HEK293 (cell line): ENCODE measurements at regions not wholly inside any gene's neighbourhood (a gene's known extent, or its start where the extent isn't known, plus 50 kb on each side); places are given as distances from the start of the nearest gene placed in this dataset.

Experiments
- CTCF ChIA-PET: fragments of 350-600 bp; formaldehyde crosslinking; extraction: SDS; loops from one replicate; lab custom pipeline; 2021; ENCODE audit warnings: antibody characterized with exemption; lab: Yijun Ruan, JAX
- POLR2A ChIA-PET: fragments of 300-600 bp; formaldehyde crosslinking; extraction: SDS; loops from one replicate; lab custom pipeline; 2020; ENCODE audit warnings: antibody characterized with exemption, inconsistent platforms; lab: Yijun Ruan, JAX
- H3K27ac ChIP-seq: fragments of 200-500 bp; sonication (Bioruptor generic); 2 replicates; pipeline ENCODE4 v1.5.1; 2014; ENCODE audit warnings: low read depth, low read length, control low read depth, inconsistent platforms; ENCODE audit errors: extremely low read depth
- H3K36me3 ChIP-seq, 2 experiments: fragments of 200-500 bp in 1 of 2; sonication (Bioruptor generic) in 1 of 2; 1 replicate in 1 of 2; 2 replicates in 1 of 2; pipeline ENCODE4 v1.5.1; 2014 to 2017; ENCODE audit warnings: inconsistent platforms in 2 of 2, low read length in 2 of 2; ENCODE audit not compliant: control insufficient read depth in 2 of 2, insufficient read depth in 1 of 2
- H3K4me1 ChIP-seq: fragments of 200-500 bp; sonication (Bioruptor generic); 2 replicates; pipeline ENCODE4 v1.5.1; 2014; ENCODE audit warnings: mild to moderate bottlenecking, low read length, inconsistent platforms; ENCODE audit not compliant: control insufficient read depth, insufficient read depth
- H3K4me3 ChIP-seq: 2 replicates; pipeline ENCODE4 v1.5.1; 2011; ENCODE audit warnings: low read depth, mild to moderate bottlenecking, control low read depth, low read length, moderate library complexity
- H3K9me3 ChIP-seq: fragments of 200-500 bp; sonication (Bioruptor generic); 2 replicates; pipeline ENCODE4 v1.5.1; 2014; ENCODE audit warnings: low read depth, low read length, inconsistent platforms; ENCODE audit not compliant: control insufficient read depth, insufficient read depth
- BCL11A ChIP-seq: fragments of 450-650 bp; formaldehyde crosslinking; IDR thresholded peaks from 2 replicates; pipeline ENCODE4 v1.5.1; 2016; ENCODE audit warnings: low read depth, missing biosample characterization, missing genetic modification characterization
- EGR2 ChIP-seq: fragments of 450-650 bp; formaldehyde crosslinking; IDR thresholded peaks from 2 replicates; pipeline ENCODE4 v1.5.1; 2016; ENCODE audit warnings: low read depth, missing biosample characterization, missing genetic modification characterization
- FEZF1 ChIP-seq: fragments of 450-650 bp; formaldehyde crosslinking; IDR thresholded peaks from 2 replicates; pipeline ENCODE4 v1.5.1; 2016; ENCODE audit warnings: missing biosample characterization, missing genetic modification characterization
- GLI4 ChIP-seq: fragments of 450-650 bp; formaldehyde crosslinking; IDR thresholded peaks from 2 replicates; pipeline ENCODE4 v1.5.1; 2016; ENCODE audit warnings: missing biosample characterization, missing genetic modification characterization
- HOXD13 ChIP-seq: sonication (generic); formaldehyde crosslinking; IDR thresholded peaks from 2 replicates; pipeline ENCODE4 v1.8.0; 2022; ENCODE audit warnings: missing genetic modification reagents, borderline replicate concordance
- KLF16 ChIP-seq: fragments of 450-650 bp; formaldehyde crosslinking; IDR thresholded peaks from 2 replicates; pipeline ENCODE4 v1.5.1; 2017; ENCODE audit warnings: missing biosample characterization, missing genetic modification characterization
- KLF8 ChIP-seq: fragments of 450-650 bp; formaldehyde crosslinking; IDR thresholded peaks from 2 replicates; pipeline ENCODE4 v1.5.1; 2016; ENCODE audit warnings: missing biosample characterization, missing genetic modification characterization
- PRDM1 ChIP-seq: fragments of 450-650 bp; formaldehyde crosslinking; IDR thresholded peaks from 2 replicates; pipeline ENCODE4; 2016; ENCODE audit warnings: missing biosample characterization, missing genetic modification characterization
- REPIN1 ChIP-seq: fragments of 450-650 bp; formaldehyde crosslinking; IDR thresholded peaks from 2 replicates; pipeline ENCODE4 v1.5.1; 2017; ENCODE audit warnings: missing biosample characterization, missing genetic modification characterization, low read depth
- TCF7L2 ChIP-seq: IDR thresholded peaks from 2 replicates; pipeline ENCODE4 v1.6.1; 2011; ENCODE audit warnings: low read depth, mild to moderate bottlenecking, inconsistent platforms, low read length, moderate library complexity, borderline replicate concordance
- YY2 ChIP-seq: fragments of 450-650 bp; formaldehyde crosslinking; IDR thresholded peaks from 2 replicates; pipeline ENCODE4 v1.5.1; 2016; ENCODE audit warnings: missing biosample characterization, missing genetic modification characterization
- ZBTB20 ChIP-seq: fragments of 450-650 bp; formaldehyde crosslinking; IDR thresholded peaks from 2 replicates; pipeline ENCODE4 v1.5.1; 2016; ENCODE audit warnings: missing biosample characterization, missing genetic modification characterization
- ZFP41 ChIP-seq: fragments of 450-650 bp; formaldehyde crosslinking; IDR thresholded peaks from 2 replicates; pipeline ENCODE4 v1.5.1; 2016; ENCODE audit warnings: missing biosample characterization, missing genetic modification characterization, borderline replicate concordance
- ZFP69B ChIP-seq: fragments of 450-650 bp; formaldehyde crosslinking; IDR thresholded peaks from 2 replicates; pipeline ENCODE4 v1.5.1; 2016; ENCODE audit warnings: missing biosample characterization, missing genetic modification characterization
- ZNF121 ChIP-seq: fragments of 450-650 bp; formaldehyde crosslinking; IDR thresholded peaks from 2 replicates; pipeline ENCODE4 v1.5.1; 2016; ENCODE audit warnings: missing biosample characterization, missing genetic modification characterization
- ZNF133 ChIP-seq: fragments of 450-650 bp; formaldehyde crosslinking; IDR thresholded peaks from 2 replicates; pipeline ENCODE4 v1.5.1; 2016; ENCODE audit warnings: missing biosample characterization, missing genetic modification characterization
- ZNF155 ChIP-seq: fragments of 450-650 bp; formaldehyde crosslinking; IDR thresholded peaks from 2 replicates; pipeline ENCODE4 v1.5.1; 2016; ENCODE audit warnings: missing biosample characterization, missing genetic modification characterization
- ZNF175 ChIP-seq: fragments of 450-650 bp; formaldehyde crosslinking; IDR thresholded peaks from 2 replicates; pipeline ENCODE4 v1.5.1; 2016; ENCODE audit warnings: missing biosample characterization, missing genetic modification characterization
- ZNF24 ChIP-seq: fragments of 450-650 bp; formaldehyde crosslinking; IDR thresholded peaks from 2 replicates; pipeline ENCODE4 v1.5.1; 2016; ENCODE audit warnings: missing biosample characterization, missing genetic modification characterization
- ZNF248 ChIP-seq: fragments of 450-650 bp; formaldehyde crosslinking; IDR thresholded peaks from 2 replicates; pipeline ENCODE4 v1.5.1; 2017; ENCODE audit warnings: missing biosample characterization, missing genetic modification characterization
- ZNF324 ChIP-seq: fragments of 450-650 bp; formaldehyde crosslinking; IDR thresholded peaks from 2 replicates; pipeline ENCODE4 v1.5.1; 2016; ENCODE audit warnings: missing biosample characterization, missing genetic modification characterization
- ZNF37A ChIP-seq: fragments of 450-650 bp; IDR thresholded peaks from 2 replicates; pipeline ENCODE4 v1.5.1; 2018; ENCODE audit warnings: missing biosample characterization, missing genetic modification characterization
- ZNF423 ChIP-seq: fragments of 450-650 bp; formaldehyde crosslinking; IDR thresholded peaks from 2 replicates; pipeline ENCODE4 v1.5.1; 2016; ENCODE audit warnings: missing biosample characterization, missing genetic modification characterization
- ZNF426 ChIP-seq: fragments of 450-650 bp; formaldehyde crosslinking; IDR thresholded peaks from 2 replicates; pipeline ENCODE4 v1.5.1; 2017; ENCODE audit warnings: missing biosample characterization, missing genetic modification characterization, mild to moderate bottlenecking, inconsistent platforms, moderate library complexity
- ZNF560 ChIP-seq: fragments of 450-650 bp; formaldehyde crosslinking; IDR thresholded peaks from 2 replicates; pipeline ENCODE4 v1.5.1; 2017; ENCODE audit warnings: missing biosample characterization, missing genetic modification characterization, borderline replicate concordance
- ZNF610 ChIP-seq: fragments of 450-650 bp; formaldehyde crosslinking; IDR thresholded peaks from 2 replicates; pipeline ENCODE4 v1.5.1; 2016; ENCODE audit warnings: missing biosample characterization, missing genetic modification characterization, borderline replicate concordance
- ZNF621 ChIP-seq: fragments of 450-650 bp; formaldehyde crosslinking; IDR thresholded peaks from 2 replicates; pipeline ENCODE4 v1.5.1; 2017; ENCODE audit warnings: missing biosample characterization, missing genetic modification characterization
- ZNF660 ChIP-seq: fragments of 450-650 bp; IDR thresholded peaks from 2 replicates; pipeline ENCODE4 v1.5.1; 2018; ENCODE audit warnings: missing biosample characterization, mild to moderate bottlenecking, missing genetic modification characterization
- ZNF692 ChIP-seq: fragments of 450-650 bp; formaldehyde crosslinking; IDR thresholded peaks from 2 replicates; pipeline ENCODE4 v1.5.1; 2016; ENCODE audit warnings: missing biosample characterization, missing genetic modification characterization
- ZNF747 ChIP-seq: fragments of 450-650 bp; formaldehyde crosslinking; IDR thresholded peaks from 2 replicates; pipeline ENCODE4 v1.5.1; 2016; ENCODE audit warnings: missing biosample characterization, missing genetic modification characterization
- ZNF768 ChIP-seq: fragments of 450-650 bp; formaldehyde crosslinking; IDR thresholded peaks from 2 replicates; pipeline ENCODE4 v1.5.1; 2018; ENCODE audit warnings: missing biosample characterization, mild to moderate bottlenecking, missing genetic modification characterization
- ZNF791 ChIP-seq: fragments of 450-650 bp; formaldehyde crosslinking; IDR thresholded peaks from 2 replicates; pipeline ENCODE4 v1.5.1; 2016; ENCODE audit warnings: missing biosample characterization, missing genetic modification characterization

GRCh38 chr4:125132729-125133128, 182.0 kb upstream of the FAT4 start:
- Histone ChIP-seq H3K4me1 (no peaks in the 10 kb centered on the region), H3K36me3 (no peaks in the 10 kb centered on the region), H3K4me3 (no peak overlapping the region), H3K27ac (no peak overlapping the region), H3K9me3 (no peaks in the 10 kb centered on the region)
- TF ChIP-seq REPIN1 (no peak), ZNF37A (tag by site-specific recombination) (no peak), KLF8 (tag by site-specific recombination) (no peak), FEZF1 (no peak), TCF7L2 (no peak), ZNF248 (tag by site-specific recombination) (no peak), ZNF560 (tag by site-specific recombination) (no peak), ZNF133 (no peak), KLF16 (tag by site-specific recombination) (no peak), ZNF423 (tag by site-specific recombination) (no peak), ZNF121 (no peak)
- ChIA-PET POLR2A (no interaction called here), CTCF (no interaction called here)

- no peaks in the 10 kb centered on the region for H3K9me3 ChIP-seq
- no peaks in the 10 kb centered on the region for H3K36me3 ChIP-seq
- H3K4me3 ChIP-seq, result no peak overlapping the region
- POLR2A ChIA-PET, result no interaction called here
- TF ChIP-seq ZNF660 (tag by site-specific recombination) (no peak), ZNF175 (tag by site-specific recombination) (no peak), TCF7L2 (no peak), ZNF155 (tag by site-specific recombination) (no peak), ZNF621 (tag by site-specific recombination) (no peak), ZNF24 (tag by site-specific recombination) (no peak), ZFP41 (no peak), ZBTB20 (tag by site-specific recombination) (no peak), ZNF121 (no peak), YY2 (tag by site-specific recombination) (no peak), ZNF692 (tag by site-specific recombination) (no peak), ZNF791 (tag by site-specific recombination) (no peak), ZNF324 (tag by site-specific recombination) (no peak), GLI4 (tag by site-specific recombination) (no peak)
- CTCF ChIA-PET, result no interaction called here
- no peaks in the 10 kb centered on the region for H3K4me1 ChIP-seq
- H3K27ac ChIP-seq, result no peak overlapping the region
These were observed 182.7 kb upstream of the FAT4 start for GRCh38 chr4:125131891-125132680.

- Histone ChIP-seq H3K4me3 (no peak overlapping the region), H3K27ac (no peak overlapping the region), H3K4me1 (no peaks in the 10 kb centered on the region), H3K9me3 (no peaks in the 10 kb centered on the region), H3K36me3 (no peaks in the 10 kb centered on the region)
- CTCF ChIA-PET, result no interaction called here
- POLR2A ChIA-PET, result no interaction called here
- no peak for TF ChIP-seq ZNF610
- no peak for TF ChIP-seq ZNF426 (tag by site-specific recombination)
- TF ChIP-seq BCL11A (tag by site-specific recombination), result no peak
- TF ChIP-seq EGR2 (tag by site-specific recombination), result no peak
- no peak for TF ChIP-seq HOXD13 (CRISPR knock-in tag)
- no peak for TF ChIP-seq ZNF768 (tag by site-specific recombination)
- no peak for TF ChIP-seq PRDM1 (tag by site-specific recombination)
- no peak for TF ChIP-seq ZNF747 (tag by site-specific recombination)
- no peak for TF ChIP-seq ZFP69B
These were observed 189.5 kb upstream of the FAT4 start for GRCh38 chr4:125125276-125125675.
